H1 (cell line): ENCODE measurements at regions not wholly inside any gene's neighbourhood (a gene's known extent, or its start where the extent isn't known, plus 50 kb on each side); places are given as distances from the start of the nearest gene placed in this dataset.
A peak's percentile ranks its signal among the peaks of the same experiment; 100 is the strongest.

ENCODE experiments used
- CTCF ChIA-PET: fragments of 300-600 bp; sonication (Branson Sonifier 250); formaldehyde crosslinking; loops from one replicate; lab custom pipeline; 2021; ENCODE audit not compliant: partially characterized antibody; lab: Charles Lee
- POLR2A ChIA-PET: fragments of 300-600 bp; sonication (Branson Sonifier 250); formaldehyde crosslinking; loops from one replicate; lab custom pipeline; 2021; ENCODE audit warnings: inconsistent platforms; ENCODE audit not compliant: partially characterized antibody; lab: Charles Lee
- DNase-seq, 2 experiments: peaks; one replicate each; pipeline versions ENCODE4 v3.0.0 to v3.0.0-alpha.2; 2010 to 2022; ENCODE audit warnings: low spot score in 2 of 2, low read depth in 1 of 2, mixed read lengths in 1 of 2
- FAIRE-seq: peaks from 2 replicates; lab custom pipeline; 2011; peaks lifted over from hg19 to GRCh38; lab: Jason Lieb, UNC
- H2AFZ ChIP-seq: 2 replicates; pipeline ENCODE4 v1.8.1; 2012; ENCODE audit warnings: low read length, inconsistent platforms
- H2AK5ac ChIP-seq: 2 replicates; pipeline ENCODE4 v1.6.1; 2013; ENCODE audit warnings: low read depth, low read length
- H2BK120ac ChIP-seq: replicated peaks from 2 replicates; pipeline ENCODE3; 2013; ENCODE audit warnings: low read depth, low read length, inconsistent platforms
- H2BK12ac ChIP-seq: 2 replicates; pipeline ENCODE4 v1.6.1; 2013; ENCODE audit warnings: low read depth, low read length
- H2BK15ac ChIP-seq: 2 replicates; pipeline ENCODE4 v1.6.1; 2013; ENCODE audit warnings: low read length
- H2BK20ac ChIP-seq: 2 replicates; pipeline ENCODE4 v1.6.1; 2013; ENCODE audit warnings: low read length
- H2BK5ac ChIP-seq: 2 replicates; pipeline ENCODE4 v1.6.1; 2013; ENCODE audit warnings: low read depth, low read length
- H3K14ac ChIP-seq: 2 replicates; pipeline ENCODE4 v1.6.1; 2013; ENCODE audit warnings: inconsistent platforms; ENCODE audit not compliant: insufficient read length
- H3K18ac ChIP-seq: 2 replicates; pipeline ENCODE4 v1.6.1; 2013; ENCODE audit warnings: low read length; ENCODE audit errors: extremely low read depth
- H3K23ac ChIP-seq: 2 replicates; pipeline ENCODE4 v1.6.1; 2013; ENCODE audit warnings: inconsistent platforms; ENCODE audit not compliant: insufficient read length
- H3K23me2 ChIP-seq: 2 replicates; pipeline ENCODE4 v1.6.1; 2013; ENCODE audit warnings: low read depth, low read length
- H3K27ac ChIP-seq: 2 replicates; pipeline ENCODE4 v1.6.1; 2011; ENCODE audit warnings: low read depth, low read length, inconsistent platforms
- H3K27me3 ChIP-seq, 4 experiments: replicated peaks in 1 of 4; 1 replicate in 1 of 4; 2 replicates in 3 of 4; pipeline versions ENCODE4 v1.6.1 to v1.8.1; 2011 to 2013; ENCODE audit warnings: low read length in 3 of 4, mild to moderate bottlenecking in 3 of 4, inconsistent platforms in 2 of 4, mixed read lengths in 2 of 4, moderate library complexity in 1 of 4; ENCODE audit not compliant: control insufficient read depth in 3 of 4, insufficient read depth in 3 of 4; ENCODE audit errors: extremely low read depth in 1 of 4
- H3K36me3 ChIP-seq, 4 experiments: 2 replicates each; pipeline versions ENCODE4 v1.6.1 to v1.8.1; 2011 to 2013; ENCODE audit warnings: mild to moderate bottlenecking in 4 of 4, low read length in 3 of 4, moderate library complexity in 2 of 4, control low read depth in 1 of 4, inconsistent platforms in 1 of 4; ENCODE audit not compliant: insufficient read depth in 4 of 4, control insufficient read depth in 2 of 4
- H3K4ac ChIP-seq: replicated peaks from 2 replicates; pipeline ENCODE3; 2013; ENCODE audit warnings: low read length, low read depth, mixed read lengths, inconsistent platforms; ENCODE audit not compliant: insufficient read length
- H3K4me1 ChIP-seq, 4 experiments: replicated peaks in 1 of 4; 1 replicate in 1 of 4; 2 replicates in 3 of 4; pipeline versions ENCODE4 v1.6.1 to v1.8.1; 2011 to 2013; ENCODE audit warnings: low read length in 3 of 4, inconsistent platforms in 2 of 4, mixed read lengths in 1 of 4; ENCODE audit not compliant: insufficient read depth in 4 of 4, control insufficient read depth in 3 of 4
- H3K4me2 ChIP-seq, 2 experiments: 2 replicates each; pipeline versions ENCODE4 v1.6.1 to v1.8.1; 2011 to 2013; ENCODE audit warnings: low read depth in 2 of 2, low read length in 2 of 2, control low read depth in 1 of 2, inconsistent platforms in 1 of 2, mild to moderate bottlenecking in 1 of 2; ENCODE audit not compliant: insufficient read depth in 1 of 2
- H3K4me3 ChIP-seq, 4 experiments: fragments of 200-600, 300-600 bp in 1 of 4; sonication (generic), shearing (Covaris generic), sonication (Bioruptor Twin) in 1 of 4; 2 replicates each; pipeline versions ENCODE4 v1.5.1 to v1.8.1; 2011 to 2016; ENCODE audit warnings: low read length in 4 of 4, low read depth in 3 of 4, control low read depth in 2 of 4, inconsistent platforms in 2 of 4, mild to moderate bottlenecking in 2 of 4, mixed read lengths in 1 of 4, moderate library complexity in 1 of 4; ENCODE audit not compliant: insufficient read depth in 2 of 4; ENCODE audit errors: extremely low read depth in 1 of 4
- H3K56ac ChIP-seq: replicated peaks from 2 replicates; pipeline ENCODE3; 2013; ENCODE audit warnings: low read depth, mild to moderate bottlenecking, mixed read lengths, low read length, inconsistent platforms; ENCODE audit not compliant: insufficient read length
- H3K79me1 ChIP-seq: 2 replicates; pipeline ENCODE4 v1.6.1; 2013; ENCODE audit warnings: low read depth, low read length, control low read depth
- H3K79me2 ChIP-seq, 2 experiments: 2 replicates each; pipeline versions ENCODE4 v1.6.1 to v1.8.1; 2012 to 2013; ENCODE audit warnings: low read length in 2 of 2, mild to moderate bottlenecking in 2 of 2, inconsistent platforms in 1 of 2; ENCODE audit not compliant: insufficient read depth in 2 of 2, control insufficient read depth in 1 of 2
- H3K9ac ChIP-seq, 4 experiments: replicated peaks in 1 of 4; 1 replicate in 1 of 4; 2 replicates in 3 of 4; pipeline versions ENCODE4 v1.6.1 to v1.8.1; 2011 to 2013; ENCODE audit warnings: low read depth in 3 of 4, low read length in 3 of 4, control low read depth in 2 of 4, mild to moderate bottlenecking in 2 of 4, moderate library complexity in 2 of 4, inconsistent platforms in 1 of 4; ENCODE audit errors: extremely low read depth in 1 of 4
- H3K9me3 ChIP-seq, 2 experiments: 2 replicates each; pipeline versions ENCODE4 v1.6.1 to v1.8.1; 2012 to 2013; ENCODE audit warnings: mild to moderate bottlenecking in 2 of 2, moderate library complexity in 2 of 2, control low read depth in 1 of 2, inconsistent platforms in 1 of 2, low read depth in 1 of 2, low read length in 1 of 2, mixed read lengths in 1 of 2; ENCODE audit not compliant: insufficient read depth in 2 of 2
- H4K20me1 ChIP-seq, 2 experiments: replicated peaks in 1 of 2; 2 replicates each; pipeline versions ENCODE3 to v1.8.1; 2011 to 2013; ENCODE audit warnings: inconsistent platforms in 2 of 2, low read length in 2 of 2, mild to moderate bottlenecking in 1 of 2; ENCODE audit not compliant: insufficient read depth in 2 of 2, control insufficient read depth in 1 of 2
- H4K5ac ChIP-seq: 2 replicates; pipeline ENCODE4 v1.6.1; 2013; ENCODE audit warnings: low read length, low read depth, mixed read lengths, inconsistent platforms; ENCODE audit not compliant: insufficient read length
- H4K8ac ChIP-seq: 2 replicates; pipeline ENCODE4 v1.8.0; 2013; ENCODE audit warnings: mild to moderate bottlenecking, moderate library complexity, low read length, inconsistent platforms; ENCODE audit not compliant: insufficient read depth; ENCODE audit errors: extremely low read depth
- H4K91ac ChIP-seq: replicated peaks from 2 replicates; pipeline ENCODE3; 2013; ENCODE audit warnings: low read length, mixed read lengths, inconsistent platforms; ENCODE audit not compliant: insufficient read length
- CEBPB ChIP-seq: IDR thresholded peaks from 2 replicates; pipeline ENCODE4 v1.6.1; 2012; ENCODE audit warnings: low read depth, low read length
- KDM5A ChIP-seq: fragments of 200-600 bp; IDR thresholded peaks from 2 replicates; pipeline ENCODE4 v1.7.1; 2012; ENCODE audit warnings: mild to moderate bottlenecking, low read length, inconsistent platforms, mixed read lengths
- MAX ChIP-seq: IDR thresholded peaks from 2 replicates; pipeline ENCODE4 v1.6.1; 2012; ENCODE audit warnings: inconsistent platforms
- WGBS, 2 experiments: shearing (Covaris generic) in 1 of 2; methylation state at CpG; one replicate each; pipeline versions ENCODE4 v1.1.6 to v1.1.7; 2013 to 2015; ENCODE audit warnings: low lambda C conversion rate in 2 of 2, mixed read lengths in 2 of 2, inconsistent platforms in 1 of 2, low coverage in 1 of 2, missing lambda C conversion rate in 1 of 2; ENCODE audit not compliant: insufficient replicate concordance in 2 of 2, insufficient coverage in 1 of 2, insufficient read length in 1 of 2; ENCODE audit errors: extremely low coverage in 1 of 2, missing lambda C conversion rate in 1 of 2; 5-methylcytosine and 5-hydroxymethylcytosine counted together

GRCh38 chr10:130403153-130404075 lies 267.2 kb downstream of the GLRX3 start:
- Histone ChIP-seq H3K4me2 (no peak overlapping the region), H3K27ac (no peak overlapping the region), H2AFZ (no peak overlapping the region), H2BK120ac (no peak overlapping the region), H3K9me3 (no peaks in the 10 kb centered on the region), H3K4me1 (peaks cover 0 to 8% (median 5%) of the 10 kb centered on the region in 4 experiments; a peak in 5 of 7 replicates), H2AK5ac (no peak overlapping the region), H2BK20ac (no peak overlapping the region), H4K20me1 (no peaks in the 10 kb centered on the region), H3K56ac (no peak overlapping the region), H4K91ac (peak overlapping the region; percentile 45), H3K9ac (no peak overlapping the region), H3K36me3 (no peaks in the 10 kb centered on the region), H3K27me3 (no peaks in the 10 kb centered on the region; a peak in 2 of 7 replicates), H2BK5ac (no peak overlapping the region), H4K8ac (no peak overlapping the region), H2BK15ac (no peak overlapping the region), H3K23me2 (no peaks in the 10 kb centered on the region), H3K18ac (no peak overlapping the region), H3K4me3 (no peak overlapping the region), H3K79me2 (no peaks in the 10 kb centered on the region), H3K14ac (no peak overlapping the region), H3K4ac (no peak overlapping the region), H3K23ac (no peak overlapping the region), H4K5ac (no peak overlapping the region), H3K79me1 (no peaks in the 10 kb centered on the region), H2BK12ac (0 out of 2 replicates have a peak overlapping the region, but pooled peaks have one; percentile 6)
- no peak for FAIRE-seq
- CTCF ChIA-PET, result interaction anchor here (0.6 to 2.0 kb wide), 4 partner anchors 43 to 261 kb away, joined by 3 to 5 read pairs (median 3); no protein-coding TSS in a partner anchor
- TF ChIP-seq KDM5A (no peak), MAX (no peak), CEBPB (no peak)
- WGBS, 2 experiments, result 93% methylated on average over 6 of the region's 6 CpGs; no CpG with 5 or more reads in 1 of the 2 experiments
- POLR2A ChIA-PET, result no interaction called here
- DNase-seq, result no peak
